Panc1 (cell line): ENCODE measurements at regions not wholly inside any gene's neighbourhood (a gene's known extent, or its start where the extent isn't known, plus 50 kb on each side); places are given as distances from the start of the nearest gene placed in this dataset.
"Not testable (repeated sequence)": the region's sequence is repeated elsewhere in the genome, so short reads cannot be mapped to it uniquely, and the experiment has no call there.

Source experiments
- CTCF ChIP-seq: fragments of 450-650 bp; IDR thresholded peaks from 2 replicates; pipeline ENCODE4 v1.5.1; 2017; ENCODE audit warnings: mild to moderate bottlenecking
- TF ChIP-seq, protein P1 (sequence below), 2 experiments: IDR thresholded peaks; 2 replicates each; pipeline ENCODE4 v1.6.1; 2011 to 2012; ENCODE audit warnings: low read depth in 2 of 2, control low read depth in 1 of 2, low read length in 1 of 2, mild to moderate bottlenecking in 1 of 2, moderate library complexity in 1 of 2; ENCODE audit not compliant: insufficient read depth in 1 of 2

GRCh38 chr2:91445705-91446104, 2754.2 kb downstream of the RPIA start:
- TF ChIP-seq CTCF, result not testable (repeated sequence)
- TF ChIP-seq, protein P1, sequence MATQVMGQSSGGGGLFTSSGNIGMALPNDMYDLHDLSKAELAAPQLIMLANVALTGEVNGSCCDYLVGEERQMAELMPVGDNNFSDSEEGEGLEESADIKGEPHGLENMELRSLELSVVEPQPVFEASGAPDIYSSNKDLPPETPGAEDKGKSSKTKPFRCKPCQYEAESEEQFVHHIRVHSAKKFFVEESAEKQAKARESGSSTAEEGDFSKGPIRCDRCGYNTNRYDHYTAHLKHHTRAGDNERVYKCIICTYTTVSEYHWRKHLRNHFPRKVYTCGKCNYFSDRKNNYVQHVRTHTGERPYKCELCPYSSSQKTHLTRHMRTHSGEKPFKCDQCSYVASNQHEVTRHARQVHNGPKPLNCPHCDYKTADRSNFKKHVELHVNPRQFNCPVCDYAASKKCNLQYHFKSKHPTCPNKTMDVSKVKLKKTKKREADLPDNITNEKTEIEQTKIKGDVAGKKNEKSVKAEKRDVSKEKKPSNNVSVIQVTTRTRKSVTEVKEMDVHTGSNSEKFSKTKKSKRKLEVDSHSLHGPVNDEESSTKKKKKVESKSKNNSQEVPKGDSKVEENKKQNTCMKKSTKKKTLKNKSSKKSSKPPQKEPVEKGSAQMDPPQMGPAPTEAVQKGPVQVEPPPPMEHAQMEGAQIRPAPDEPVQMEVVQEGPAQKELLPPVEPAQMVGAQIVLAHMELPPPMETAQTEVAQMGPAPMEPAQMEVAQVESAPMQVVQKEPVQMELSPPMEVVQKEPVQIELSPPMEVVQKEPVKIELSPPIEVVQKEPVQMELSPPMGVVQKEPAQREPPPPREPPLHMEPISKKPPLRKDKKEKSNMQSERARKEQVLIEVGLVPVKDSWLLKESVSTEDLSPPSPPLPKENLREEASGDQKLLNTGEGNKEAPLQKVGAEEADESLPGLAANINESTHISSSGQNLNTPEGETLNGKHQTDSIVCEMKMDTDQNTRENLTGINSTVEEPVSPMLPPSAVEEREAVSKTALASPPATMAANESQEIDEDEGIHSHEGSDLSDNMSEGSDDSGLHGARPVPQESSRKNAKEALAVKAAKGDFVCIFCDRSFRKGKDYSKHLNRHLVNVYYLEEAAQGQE (IDR thresholded peaks at IDR 0.05; ENCODE audit: insufficient read depth in 1 of 2, low read depth in 2 of 2, low read length in 1 of 2), result not testable (repeated sequence)
